BE2C (cell line): ENCODE measurements at regions not wholly inside any gene's neighbourhood (a gene's known extent, or its start where the extent isn't known, plus 50 kb on each side); places are given as distances from the start of the nearest gene placed in this dataset.

ENCODE experiments used
- DNase-seq: peaks from one replicate; pipeline ENCODE4 v3.0.0-alpha.2; 2020
- H3K27me3 ChIP-seq: fragments of 250-450 bp; sonication (Bioruptor Pico); 2 replicates; pipeline ENCODE4 v1.5.1; 2020; ENCODE audit warnings: mild to moderate bottlenecking
- H3K36me3 ChIP-seq: fragments of 250-450 bp; sonication (Bioruptor Pico); 2 replicates; pipeline ENCODE4 v1.5.1; 2020; ENCODE audit warnings: mild to moderate bottlenecking
- H3K4me1 ChIP-seq: fragments of 250-450 bp; sonication (Bioruptor Pico); 2 replicates; pipeline ENCODE4 v1.5.1; 2020
- H3K4me3 ChIP-seq: 2 replicates; pipeline ENCODE4 v1.5.1; 2011; ENCODE audit warnings: low read depth, low read length
- H3K9me3 ChIP-seq: fragments of 250-450 bp; sonication (Bioruptor Pico); 2 replicates; pipeline ENCODE4 v1.5.1; 2020
- CTCF ChIP-seq: IDR thresholded peaks from 2 replicates; pipeline ENCODE4 v1.5.1; 2012; ENCODE audit warnings: mild to moderate bottlenecking, low read depth, low read length

GRCh38 chr2:107633580-107634147, 193.0 kb upstream of the RGPD4 start:
- H3K9me3 ChIP-seq: no peaks in the 10 kb centered on the region
- no peaks in the 10 kb centered on the region for H3K4me1 ChIP-seq
- H3K27me3 ChIP-seq: no peaks in the 10 kb centered on the region
- no peak for DNase-seq
- no peaks in the 10 kb centered on the region for H3K36me3 ChIP-seq
- no peak for TF ChIP-seq CTCF
- no peak overlapping the region for H3K4me3 ChIP-seq

GRCh38 chr2:107634172-107634571, 192.5 kb upstream of the RGPD4 start:
- DNase-seq: no peak
- H3K27me3 ChIP-seq: no peaks in the 10 kb centered on the region
- no peaks in the 10 kb centered on the region for H3K4me1 ChIP-seq
- no peaks in the 10 kb centered on the region for H3K9me3 ChIP-seq
- no peak overlapping the region for H3K4me3 ChIP-seq
- no peaks in the 10 kb centered on the region for H3K36me3 ChIP-seq
- TF ChIP-seq CTCF: no peak

- H3K9me3 ChIP-seq: no peaks in the 10 kb centered on the region
- DNase-seq: no peak
- H3K36me3 ChIP-seq: no peaks in the 10 kb centered on the region
- H3K4me1 ChIP-seq: no peaks in the 10 kb centered on the region
- no peak overlapping the region for H3K4me3 ChIP-seq
- H3K27me3 ChIP-seq: no peaks in the 10 kb centered on the region
- TF ChIP-seq CTCF: no peak
Measured at GRCh38 chr2:107635883-107636282, 190.8 kb upstream of the RGPD4 start.

GRCh38 chr2:107645586-107645985, 181.1 kb upstream of the RGPD4 start:
- Histone ChIP-seq H3K36me3 (no peaks in the 10 kb centered on the region), H3K9me3 (no peaks in the 10 kb centered on the region), H3K4me3 (no peak overlapping the region), H3K27me3 (no peaks in the 10 kb centered on the region), H3K4me1 (no peaks in the 10 kb centered on the region)
- DNase-seq: no peak
- no peak for TF ChIP-seq CTCF

GRCh38 chr2:107648781-107649404, 177.8 kb upstream of the RGPD4 start:
- H3K27me3 ChIP-seq: no peaks in the 10 kb centered on the region
- H3K9me3 ChIP-seq: no peaks in the 10 kb centered on the region
- no peaks in the 10 kb centered on the region for H3K36me3 ChIP-seq
- TF ChIP-seq CTCF: no peak
- H3K4me3 ChIP-seq: no peak overlapping the region
- no peaks in the 10 kb centered on the region for H3K4me1 ChIP-seq
- no peak for DNase-seq

GRCh38 chr2:107657049-107657448, 169.6 kb upstream of the RGPD4 start:
- no peaks in the 10 kb centered on the region for H3K4me1 ChIP-seq
- H3K27me3 ChIP-seq: no peaks in the 10 kb centered on the region
- no peaks in the 10 kb centered on the region for H3K36me3 ChIP-seq
- TF ChIP-seq CTCF: no peak
- no peak for DNase-seq
- H3K9me3 ChIP-seq: no peaks in the 10 kb centered on the region
- no peak overlapping the region for H3K4me3 ChIP-seq
